H1 (cell line): ENCODE measurements at regions not wholly inside any gene's neighbourhood (a gene's known extent, or its start where the extent isn't known, plus 50 kb on each side); places are given as distances from the start of the nearest gene placed in this dataset.

Source experiments
- CTCF ChIA-PET: fragments of 300-600 bp; sonication (Branson Sonifier 250); formaldehyde crosslinking; loops from one replicate; lab custom pipeline; 2021; ENCODE audit not compliant: partially characterized antibody; lab: Charles Lee
- POLR2A ChIA-PET: fragments of 300-600 bp; sonication (Branson Sonifier 250); formaldehyde crosslinking; loops from one replicate; lab custom pipeline; 2021; ENCODE audit warnings: inconsistent platforms; ENCODE audit not compliant: partially characterized antibody; lab: Charles Lee
- DNase-seq, 2 experiments: peaks; one replicate each; pipeline versions ENCODE4 v3.0.0 to v3.0.0-alpha.2; 2010 to 2022; ENCODE audit warnings: low spot score in 2 of 2, low read depth in 1 of 2, mixed read lengths in 1 of 2
- FAIRE-seq: peaks from 2 replicates; lab custom pipeline; 2011; peaks lifted over from hg19 to GRCh38; lab: Jason Lieb, UNC
- H2AFZ ChIP-seq: 2 replicates; pipeline ENCODE4 v1.8.1; 2012; ENCODE audit warnings: low read length, inconsistent platforms
- H2AK5ac ChIP-seq: 2 replicates; pipeline ENCODE4 v1.6.1; 2013; ENCODE audit warnings: low read depth, low read length
- H2BK120ac ChIP-seq: replicated peaks from 2 replicates; pipeline ENCODE3; 2013; ENCODE audit warnings: low read depth, low read length, inconsistent platforms
- H2BK12ac ChIP-seq: 2 replicates; pipeline ENCODE4 v1.6.1; 2013; ENCODE audit warnings: low read depth, low read length
- H2BK15ac ChIP-seq: 2 replicates; pipeline ENCODE4 v1.6.1; 2013; ENCODE audit warnings: low read length
- H2BK20ac ChIP-seq: 2 replicates; pipeline ENCODE4 v1.6.1; 2013; ENCODE audit warnings: low read length
- H2BK5ac ChIP-seq: 2 replicates; pipeline ENCODE4 v1.6.1; 2013; ENCODE audit warnings: low read depth, low read length
- H3K14ac ChIP-seq: 2 replicates; pipeline ENCODE4 v1.6.1; 2013; ENCODE audit warnings: inconsistent platforms; ENCODE audit not compliant: insufficient read length
- H3K18ac ChIP-seq: 2 replicates; pipeline ENCODE4 v1.6.1; 2013; ENCODE audit warnings: low read length; ENCODE audit errors: extremely low read depth
- H3K23ac ChIP-seq: 2 replicates; pipeline ENCODE4 v1.6.1; 2013; ENCODE audit warnings: inconsistent platforms; ENCODE audit not compliant: insufficient read length
- H3K23me2 ChIP-seq: 2 replicates; pipeline ENCODE4 v1.6.1; 2013; ENCODE audit warnings: low read depth, low read length
- H3K27ac ChIP-seq: 2 replicates; pipeline ENCODE4 v1.6.1; 2011; ENCODE audit warnings: low read depth, low read length, inconsistent platforms
- H3K27me3 ChIP-seq, 4 experiments: replicated peaks in 1 of 4; 1 replicate in 1 of 4; 2 replicates in 3 of 4; pipeline versions ENCODE4 v1.6.1 to v1.8.1; 2011 to 2013; ENCODE audit warnings: low read length in 3 of 4, mild to moderate bottlenecking in 3 of 4, inconsistent platforms in 2 of 4, mixed read lengths in 2 of 4, moderate library complexity in 1 of 4; ENCODE audit not compliant: control insufficient read depth in 3 of 4, insufficient read depth in 3 of 4; ENCODE audit errors: extremely low read depth in 1 of 4
- H3K36me3 ChIP-seq, 4 experiments: 2 replicates each; pipeline versions ENCODE4 v1.6.1 to v1.8.1; 2011 to 2013; ENCODE audit warnings: mild to moderate bottlenecking in 4 of 4, low read length in 3 of 4, moderate library complexity in 2 of 4, control low read depth in 1 of 4, inconsistent platforms in 1 of 4; ENCODE audit not compliant: insufficient read depth in 4 of 4, control insufficient read depth in 2 of 4
- H3K4ac ChIP-seq: replicated peaks from 2 replicates; pipeline ENCODE3; 2013; ENCODE audit warnings: low read length, low read depth, mixed read lengths, inconsistent platforms; ENCODE audit not compliant: insufficient read length
- H3K4me1 ChIP-seq, 4 experiments: replicated peaks in 1 of 4; 1 replicate in 1 of 4; 2 replicates in 3 of 4; pipeline versions ENCODE4 v1.6.1 to v1.8.1; 2011 to 2013; ENCODE audit warnings: low read length in 3 of 4, inconsistent platforms in 2 of 4, mixed read lengths in 1 of 4; ENCODE audit not compliant: insufficient read depth in 4 of 4, control insufficient read depth in 3 of 4
- H3K4me2 ChIP-seq, 2 experiments: 2 replicates each; pipeline versions ENCODE4 v1.6.1 to v1.8.1; 2011 to 2013; ENCODE audit warnings: low read depth in 2 of 2, low read length in 2 of 2, control low read depth in 1 of 2, inconsistent platforms in 1 of 2, mild to moderate bottlenecking in 1 of 2; ENCODE audit not compliant: insufficient read depth in 1 of 2
- H3K4me3 ChIP-seq, 4 experiments: fragments of 200-600, 300-600 bp in 1 of 4; sonication (generic), shearing (Covaris generic), sonication (Bioruptor Twin) in 1 of 4; 2 replicates each; pipeline versions ENCODE4 v1.5.1 to v1.8.1; 2011 to 2016; ENCODE audit warnings: low read length in 4 of 4, low read depth in 3 of 4, control low read depth in 2 of 4, inconsistent platforms in 2 of 4, mild to moderate bottlenecking in 2 of 4, mixed read lengths in 1 of 4, moderate library complexity in 1 of 4; ENCODE audit not compliant: insufficient read depth in 2 of 4; ENCODE audit errors: extremely low read depth in 1 of 4
- H3K56ac ChIP-seq: replicated peaks from 2 replicates; pipeline ENCODE3; 2013; ENCODE audit warnings: low read depth, mild to moderate bottlenecking, mixed read lengths, low read length, inconsistent platforms; ENCODE audit not compliant: insufficient read length
- H3K79me1 ChIP-seq: 2 replicates; pipeline ENCODE4 v1.6.1; 2013; ENCODE audit warnings: low read depth, low read length, control low read depth
- H3K79me2 ChIP-seq, 2 experiments: 2 replicates each; pipeline versions ENCODE4 v1.6.1 to v1.8.1; 2012 to 2013; ENCODE audit warnings: low read length in 2 of 2, mild to moderate bottlenecking in 2 of 2, inconsistent platforms in 1 of 2; ENCODE audit not compliant: insufficient read depth in 2 of 2, control insufficient read depth in 1 of 2
- H3K9ac ChIP-seq, 4 experiments: replicated peaks in 1 of 4; 1 replicate in 1 of 4; 2 replicates in 3 of 4; pipeline versions ENCODE4 v1.6.1 to v1.8.1; 2011 to 2013; ENCODE audit warnings: low read depth in 3 of 4, low read length in 3 of 4, control low read depth in 2 of 4, mild to moderate bottlenecking in 2 of 4, moderate library complexity in 2 of 4, inconsistent platforms in 1 of 4; ENCODE audit errors: extremely low read depth in 1 of 4
- H3K9me3 ChIP-seq, 2 experiments: 2 replicates each; pipeline versions ENCODE4 v1.6.1 to v1.8.1; 2012 to 2013; ENCODE audit warnings: mild to moderate bottlenecking in 2 of 2, moderate library complexity in 2 of 2, control low read depth in 1 of 2, inconsistent platforms in 1 of 2, low read depth in 1 of 2, low read length in 1 of 2, mixed read lengths in 1 of 2; ENCODE audit not compliant: insufficient read depth in 2 of 2
- H4K20me1 ChIP-seq, 2 experiments: replicated peaks in 1 of 2; 2 replicates each; pipeline versions ENCODE3 to v1.8.1; 2011 to 2013; ENCODE audit warnings: inconsistent platforms in 2 of 2, low read length in 2 of 2, mild to moderate bottlenecking in 1 of 2; ENCODE audit not compliant: insufficient read depth in 2 of 2, control insufficient read depth in 1 of 2
- H4K5ac ChIP-seq: 2 replicates; pipeline ENCODE4 v1.6.1; 2013; ENCODE audit warnings: low read length, low read depth, mixed read lengths, inconsistent platforms; ENCODE audit not compliant: insufficient read length
- H4K8ac ChIP-seq: 2 replicates; pipeline ENCODE4 v1.8.0; 2013; ENCODE audit warnings: mild to moderate bottlenecking, moderate library complexity, low read length, inconsistent platforms; ENCODE audit not compliant: insufficient read depth; ENCODE audit errors: extremely low read depth
- H4K91ac ChIP-seq: replicated peaks from 2 replicates; pipeline ENCODE3; 2013; ENCODE audit warnings: low read length, mixed read lengths, inconsistent platforms; ENCODE audit not compliant: insufficient read length
- BRCA1 ChIP-seq: IDR thresholded peaks from 2 replicates; pipeline ENCODE4 v1.6.1; 2012; ENCODE audit warnings: low read depth, low read length, improper control_type of control experiment
- CBX8 ChIP-seq: fragments of 300-800, 300-1000 bp; sonication (generic); IDR thresholded peaks from 2 replicates; pipeline ENCODE4 v1.7.1; 2016; ENCODE audit warnings: low read depth, low read length, borderline replicate concordance
- FOSL1 ChIP-seq: IDR thresholded peaks from 2 replicates; pipeline ENCODE4 v1.6.1; 2011; ENCODE audit warnings: mild to moderate bottlenecking, low read depth, low read length, moderate library complexity; ENCODE audit not compliant: insufficient read depth
- GABPA ChIP-seq: IDR thresholded peaks from 2 replicates; pipeline ENCODE4 v1.6.1; 2011; ENCODE audit warnings: mild to moderate bottlenecking, low read length, moderate library complexity, borderline replicate concordance; ENCODE audit not compliant: insufficient read depth
- GTF2F1 ChIP-seq: IDR thresholded peaks from 2 replicates; pipeline ENCODE4 v1.6.1; 2012; ENCODE audit warnings: low read depth, low read length, improper control_type of control experiment, borderline replicate concordance
- NRF1 ChIP-seq: IDR thresholded peaks from 2 replicates; pipeline ENCODE4 v1.6.1; 2011; ENCODE audit warnings: mild to moderate bottlenecking, low read depth, low read length, improper control_type of control experiment
- RXRA ChIP-seq: IDR thresholded peaks from 2 replicates; pipeline ENCODE4 v1.6.1; 2011; ENCODE audit warnings: low read depth, mild to moderate bottlenecking, low read length, moderate library complexity; ENCODE audit not compliant: insufficient read depth
- TAF1 ChIP-seq: IDR thresholded peaks from 2 replicates; pipeline ENCODE4 v1.6.1; 2011; ENCODE audit warnings: mild to moderate bottlenecking, low read depth, low read length
- TEAD4 ChIP-seq: IDR thresholded peaks from 2 replicates; pipeline ENCODE4 v1.6.1; 2012; ENCODE audit warnings: low read depth, low read length, inconsistent platforms, mixed read lengths
- USF2 ChIP-seq: IDR thresholded peaks from 2 replicates; pipeline ENCODE4 v1.6.1; 2011; ENCODE audit warnings: low read length, improper control_type of control experiment
- WGBS, 2 experiments: shearing (Covaris generic) in 1 of 2; methylation state at CpG; one replicate each; pipeline versions ENCODE4 v1.1.6 to v1.1.7; 2013 to 2015; ENCODE audit warnings: low lambda C conversion rate in 2 of 2, mixed read lengths in 2 of 2, inconsistent platforms in 1 of 2, low coverage in 1 of 2, missing lambda C conversion rate in 1 of 2; ENCODE audit not compliant: insufficient replicate concordance in 2 of 2, insufficient coverage in 1 of 2, insufficient read length in 1 of 2; ENCODE audit errors: extremely low coverage in 1 of 2, missing lambda C conversion rate in 1 of 2; 5-methylcytosine and 5-hydroxymethylcytosine counted together
- TF ChIP-seq, protein P1 (sequence below): IDR thresholded peaks from 2 replicates; pipeline ENCODE4 v1.6.1; 2012; ENCODE audit warnings: inconsistent platforms
- TF ChIP-seq, protein P2 (sequence below): IDR thresholded peaks from 2 replicates; pipeline ENCODE4 v1.6.1; 2012; ENCODE audit warnings: low read length, inconsistent platforms

DNA sequence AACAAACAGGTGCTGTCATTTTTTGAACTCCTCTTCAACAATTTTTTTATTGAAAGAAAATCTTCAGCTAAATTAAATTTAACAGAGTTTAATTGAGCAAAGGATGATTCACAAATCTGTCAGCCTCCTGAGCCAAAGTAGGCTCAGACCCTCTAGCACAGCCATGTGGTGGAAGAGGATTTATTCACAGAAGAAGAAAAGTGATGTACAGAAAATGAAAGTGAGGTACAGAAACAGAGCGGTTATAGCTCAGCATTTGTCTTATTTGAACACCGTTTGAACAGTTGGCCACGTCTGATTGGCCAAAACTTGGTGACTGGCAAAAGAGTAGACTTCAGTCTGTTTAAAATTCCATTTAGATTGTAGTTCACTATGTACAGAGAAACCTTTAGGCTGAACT, 217.3 kb downstream of the SPANXN1 start:
- Histone ChIP-seq H3K36me3 (no peaks in the 10 kb centered on the region), H3K4ac (no peak overlapping the region)
- WGBS, 2 experiments, result 93% methylated on average over 3 of the region's 3 CpGs; no CpG with 5 or more reads in 1 of the 2 experiments
- TF ChIP-seq NRF1 (no peak), GABPA (no peak), TEAD4 (no peak), BRCA1 (no peak), USF2 (no peak), RXRA (no peak), GTF2F1 (no peak), CBX8 (no peak), FOSL1 (no peak), TAF1 (no peak)
- TF ChIP-seq, protein P1, sequence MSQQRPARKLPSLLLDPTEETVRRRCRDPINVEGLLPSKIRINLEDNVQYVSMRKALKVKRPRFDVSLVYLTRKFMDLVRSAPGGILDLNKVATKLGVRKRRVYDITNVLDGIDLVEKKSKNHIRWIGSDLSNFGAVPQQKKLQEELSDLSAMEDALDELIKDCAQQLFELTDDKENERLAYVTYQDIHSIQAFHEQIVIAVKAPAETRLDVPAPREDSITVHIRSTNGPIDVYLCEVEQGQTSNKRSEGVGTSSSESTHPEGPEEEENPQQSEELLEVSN, result no peak
- TF ChIP-seq, protein P2, sequence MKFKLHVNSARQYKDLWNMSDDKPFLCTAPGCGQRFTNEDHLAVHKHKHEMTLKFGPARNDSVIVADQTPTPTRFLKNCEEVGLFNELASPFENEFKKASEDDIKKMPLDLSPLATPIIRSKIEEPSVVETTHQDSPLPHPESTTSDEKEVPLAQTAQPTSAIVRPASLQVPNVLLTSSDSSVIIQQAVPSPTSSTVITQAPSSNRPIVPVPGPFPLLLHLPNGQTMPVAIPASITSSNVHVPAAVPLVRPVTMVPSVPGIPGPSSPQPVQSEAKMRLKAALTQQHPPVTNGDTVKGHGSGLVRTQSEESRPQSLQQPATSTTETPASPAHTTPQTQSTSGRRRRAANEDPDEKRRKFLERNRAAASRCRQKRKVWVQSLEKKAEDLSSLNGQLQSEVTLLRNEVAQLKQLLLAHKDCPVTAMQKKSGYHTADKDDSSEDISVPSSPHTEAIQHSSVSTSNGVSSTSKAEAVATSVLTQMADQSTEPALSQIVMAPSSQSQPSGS, result no peak

More for the DNA sequence above, 217.3 kb downstream of the SPANXN1 start:
- H4K5ac ChIP-seq, result no peak overlapping the region
- FAIRE-seq, result no peak
- H4K91ac ChIP-seq, result no peak overlapping the region
- H4K20me1 ChIP-seq, result no peaks in the 10 kb centered on the region
- H3K56ac ChIP-seq, result no peak overlapping the region
- no peaks in the 10 kb centered on the region for H3K79me2 ChIP-seq
- no peak for DNase-seq
- no peaks in the 10 kb centered on the region for H3K4me1 ChIP-seq
- POLR2A ChIA-PET, result no interaction called here
- H2AK5ac ChIP-seq, result no peak overlapping the region
- H3K27ac ChIP-seq, result no peak overlapping the region
- H2BK20ac ChIP-seq, result no peak overlapping the region
- CTCF ChIA-PET, result no interaction called here
- no peak overlapping the region for H2AFZ ChIP-seq
- H3K9me3 ChIP-seq, result no peaks in the 10 kb centered on the region
- H2BK5ac ChIP-seq, result no peak overlapping the region
- H3K9ac ChIP-seq, result no peak overlapping the region
- H2BK120ac ChIP-seq, result no peak overlapping the region
- no peak overlapping the region for H3K4me2 ChIP-seq
- H3K23me2 ChIP-seq, result no peaks in the 10 kb centered on the region
- H3K27me3 ChIP-seq, result no peaks in the 10 kb centered on the region
- no peaks in the 10 kb centered on the region for H3K79me1 ChIP-seq
- no peak overlapping the region for H2BK15ac ChIP-seq
- H4K8ac ChIP-seq, result no peak overlapping the region
- no peak overlapping the region for H3K14ac ChIP-seq
- no peak overlapping the region for H3K23ac ChIP-seq
- no peak overlapping the region for H3K18ac ChIP-seq
- no peak overlapping the region for H2BK12ac ChIP-seq
- no peak overlapping the region for H3K4me3 ChIP-seq
